H4 (cell line): ENCODE measurements at regions not wholly inside any gene's neighbourhood (a gene's known extent, or its start where the extent isn't known, plus 50 kb on each side); places are given as distances from the start of the nearest gene placed in this dataset.
"Not testable (repeated sequence)": the region's sequence is repeated elsewhere in the genome, so short reads cannot be mapped to it uniquely, and the experiment has no call there.

Source experiments
- DNase-seq: peaks from one replicate; pipeline ENCODE4 v3.0.0-alpha.2; 2015; ENCODE audit warnings: low spot score

DNA sequence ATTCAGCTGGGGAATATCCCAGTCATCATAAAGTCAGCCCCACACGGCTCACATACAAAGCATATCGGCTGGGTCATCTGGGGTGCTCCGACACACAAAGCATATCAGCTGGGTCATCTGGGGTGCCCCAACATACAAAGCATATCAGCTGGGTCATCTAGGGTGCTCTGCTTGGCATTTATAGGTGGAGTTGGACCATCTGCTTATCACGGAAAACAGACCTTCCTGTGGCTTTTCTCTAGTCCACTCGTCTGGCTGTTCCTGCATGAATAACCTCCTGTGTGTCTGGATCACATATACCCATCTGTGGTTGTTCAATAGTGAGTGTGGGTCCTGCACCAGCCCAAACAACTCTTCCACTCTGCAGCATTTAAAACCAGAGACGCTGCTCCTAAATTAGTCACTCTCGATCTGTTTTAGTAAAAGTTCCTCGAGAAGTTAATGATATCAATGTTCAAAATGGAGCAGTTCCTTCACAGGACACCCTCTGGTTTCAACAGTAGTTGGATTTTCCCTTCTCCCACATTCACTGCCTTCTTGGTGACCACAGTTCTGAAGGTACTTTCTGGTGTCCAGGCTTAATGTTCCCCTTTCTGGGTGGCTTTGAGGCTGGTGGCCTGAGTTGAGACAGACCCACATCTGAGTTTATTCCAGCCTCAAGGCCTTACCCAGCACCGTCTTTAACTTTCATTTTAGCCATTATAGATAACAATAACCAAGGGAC lies 70.0 kb upstream of the FRG1 start:
- no peak for DNase-seq

DNA sequence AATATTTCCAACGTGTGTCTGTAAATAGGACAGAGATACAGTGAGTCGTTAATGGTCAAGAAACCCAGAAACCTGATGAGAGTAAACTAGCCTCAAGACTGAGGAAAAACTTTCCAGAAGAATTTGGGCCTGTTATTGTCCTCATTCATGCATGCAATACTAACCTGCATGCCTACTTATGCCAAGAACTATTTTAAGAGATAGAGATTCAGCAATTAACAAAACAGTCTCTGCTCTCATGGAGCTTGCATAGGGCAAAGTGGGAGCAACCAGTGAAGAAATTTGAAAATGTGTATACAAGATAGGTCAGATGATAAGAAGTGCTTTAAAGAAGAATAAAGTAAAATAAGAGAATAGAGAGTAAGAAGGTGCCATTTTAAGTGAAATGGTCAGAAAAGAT lies 66.1 kb upstream of the FRG1 start:
- DNase-seq: no peak

DNA sequence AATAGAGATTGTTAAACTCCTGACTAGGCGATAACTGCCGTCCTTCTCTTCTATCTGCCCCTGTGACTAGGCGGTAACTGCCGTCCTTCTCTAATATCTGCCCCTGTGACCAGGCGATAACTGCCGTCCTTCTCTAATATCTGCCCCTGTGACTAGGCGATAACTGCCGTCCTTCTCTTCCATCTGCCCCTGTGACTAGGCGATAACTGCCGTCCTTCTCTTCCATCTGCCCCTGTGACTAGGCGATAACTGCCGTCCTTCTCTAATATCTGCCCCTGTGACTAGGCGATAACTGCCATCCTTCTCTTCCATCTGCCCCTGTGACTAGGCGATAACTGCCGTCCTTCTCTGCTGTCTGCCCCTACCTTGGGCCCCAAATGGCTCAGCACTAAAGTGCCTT lies 59.5 kb upstream of the FRG1 start:
- not testable (repeated sequence) for DNase-seq

DNA sequence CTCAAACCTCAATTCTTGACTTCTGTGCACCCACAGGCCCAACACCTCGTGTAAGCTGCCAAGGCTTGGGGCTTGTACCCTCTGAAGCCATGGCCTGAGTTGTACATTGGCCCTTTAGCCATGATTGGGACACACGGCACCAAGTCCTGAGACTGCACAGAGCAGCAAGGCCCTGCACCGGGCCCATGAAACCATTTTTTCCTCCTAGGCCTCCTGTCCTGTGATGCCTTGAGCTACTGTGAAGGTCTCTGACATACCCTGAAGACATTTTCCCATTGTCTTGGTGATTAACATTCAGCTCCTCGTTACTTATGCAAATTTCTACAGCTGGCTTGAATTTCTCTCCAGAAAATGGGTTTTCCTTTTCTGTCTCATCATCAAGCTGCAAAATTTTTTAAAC lies 52.3 kb upstream of the FRG1 start:
- not testable (repeated sequence) for DNase-seq
